KMS-11 (cell line): ENCODE measurements at regions not wholly inside any gene's neighbourhood (a gene's known extent, or its start where the extent isn't known, plus 50 kb on each side); places are given as distances from the start of the nearest gene placed in this dataset.

Source experiments
- H2AFZ ChIP-seq: fragments of 200-600 bp; sonication (generic); 2 replicates; pipeline ENCODE4 v1.6.1; 2016; ENCODE audit warnings: antibody characterized with exemption, mixed run types, low read depth
- H3K27ac ChIP-seq: fragments of 200-600 bp; sonication (generic); 2 replicates; pipeline ENCODE4 v1.6.1; 2016; ENCODE audit warnings: mild to moderate bottlenecking, mixed run types
- H3K27me3 ChIP-seq: fragments of 200-600 bp; sonication (generic); 2 replicates; pipeline ENCODE4 v1.6.1; 2017; ENCODE audit warnings: mild to moderate bottlenecking, low read depth, mixed run types, moderate library complexity; ENCODE audit not compliant: insufficient read depth
- H3K36me3 ChIP-seq: fragments of 200-600 bp; sonication (generic); 2 replicates; pipeline ENCODE4 v1.6.1; 2017; ENCODE audit warnings: mild to moderate bottlenecking, mixed run types; ENCODE audit not compliant: insufficient read depth
- H3K4me1 ChIP-seq: fragments of 200-600 bp; sonication (generic); 2 replicates; pipeline ENCODE4 v1.6.1; 2016; ENCODE audit warnings: mild to moderate bottlenecking, low read depth, mixed run types; ENCODE audit not compliant: poor library complexity, severe bottlenecking
- H3K4me2 ChIP-seq: fragments of 200-600 bp; sonication (generic); 2 replicates; pipeline ENCODE4 v1.7.0; 2016; ENCODE audit warnings: mild to moderate bottlenecking, mixed run types
- H3K4me3 ChIP-seq: fragments of 200-600 bp; sonication (generic); IDR thresholded peaks from 2 replicates; pipeline ENCODE4 v1.6.1; 2017; ENCODE audit warnings: low read depth, low read length, mixed read lengths; ENCODE audit not compliant: insufficient read depth
- H3K79me2 ChIP-seq: fragments of 200-600 bp; sonication (generic); 2 replicates; pipeline ENCODE4 v1.6.1; 2016; ENCODE audit warnings: low read depth, mixed run types; ENCODE audit not compliant: insufficient read depth
- H3K9ac ChIP-seq: fragments of 200-600 bp; sonication (generic); 2 replicates; pipeline ENCODE4 v1.6.1; 2016; ENCODE audit warnings: mild to moderate bottlenecking, mixed run types
- H4K20me1 ChIP-seq: fragments of 200-600 bp; sonication (generic); 2 replicates; pipeline ENCODE4 v1.6.1; 2016; ENCODE audit warnings: mild to moderate bottlenecking, mixed run types; ENCODE audit not compliant: insufficient read depth
- CTCF ChIP-seq: fragments of 200-600 bp; sonication (generic); conservative IDR thresholded peaks from 2 replicates; pipeline ENCODE4 v1.6.1; 2017; ENCODE audit warnings: low read depth, mild to moderate bottlenecking, antibody characterized with exemption, low read length, moderate library complexity, mixed read lengths

- no peaks in the 10 kb centered on the region for H3K27me3 ChIP-seq
- H4K20me1 ChIP-seq = no peaks in the 10 kb centered on the region
- no peak overlapping the region for H3K27ac ChIP-seq
- no peak overlapping the region for H3K4me3 ChIP-seq
- H3K79me2 ChIP-seq = no peaks in the 10 kb centered on the region
- no peak overlapping the region for H2AFZ ChIP-seq
- H3K4me2 ChIP-seq = no peak overlapping the region
- no peak for TF ChIP-seq CTCF
- H3K9ac ChIP-seq = no peak overlapping the region
- no peaks in the 10 kb centered on the region for H3K4me1 ChIP-seq
- no peaks in the 10 kb centered on the region for H3K36me3 ChIP-seq
Observed at GRCh38 chr18:10265560-10266333, 188.7 kb upstream of the APCDD1 start.

- Histone ChIP-seq H2AFZ (no peak overlapping the region), H3K4me2 (no peak overlapping the region), H3K27me3 (no peaks in the 10 kb centered on the region), H3K79me2 (no peaks in the 10 kb centered on the region), H3K27ac (no peak overlapping the region), H4K20me1 (no peaks in the 10 kb centered on the region), H3K9ac (no peak overlapping the region), H3K36me3 (no peaks in the 10 kb centered on the region), H3K4me1 (no peaks in the 10 kb centered on the region), H3K4me3 (no peak overlapping the region)
- no peak for TF ChIP-seq CTCF
Observed at GRCh38 chr18:10266334-10266590, 188.2 kb upstream of the APCDD1 start.

- Histone ChIP-seq H3K4me3 (no peak overlapping the region), H3K79me2 (no peaks in the 10 kb centered on the region), H3K36me3 (no peaks in the 10 kb centered on the region), H3K4me2 (no peak overlapping the region), H3K4me1 (no peaks in the 10 kb centered on the region), H4K20me1 (no peaks in the 10 kb centered on the region), H2AFZ (no peak overlapping the region), H3K27me3 (no peaks in the 10 kb centered on the region), H3K9ac (no peak overlapping the region), H3K27ac (no peak overlapping the region)
- TF ChIP-seq CTCF = no peak
Observed at GRCh38 chr18:10269261-10269660, 185.2 kb upstream of the APCDD1 start.

GRCh38 chr18:10270151-10270571 lies 184.3 kb upstream of the APCDD1 start:
- Histone ChIP-seq H4K20me1 (no peaks in the 10 kb centered on the region), H3K27ac (no peak overlapping the region), H3K79me2 (no peaks in the 10 kb centered on the region), H2AFZ (no peak overlapping the region), H3K27me3 (no peaks in the 10 kb centered on the region), H3K36me3 (no peaks in the 10 kb centered on the region), H3K4me3 (no peak overlapping the region), H3K4me1 (no peaks in the 10 kb centered on the region), H3K9ac (no peak overlapping the region), H3K4me2 (no peak overlapping the region)
- no peak for TF ChIP-seq CTCF
